GM18499 (cell line): ENCODE measurements at regions not wholly inside any gene's neighbourhood (a gene's known extent, or its start where the extent isn't known, plus 50 kb on each side); places are given as distances from the start of the nearest gene placed in this dataset.

ENCODE experiments used
- ATAC-seq: cut with Tn5 transposase; IDR thresholded peaks from one replicate; pipeline ENCODE4 v1.9.1; 2021; ENCODE audit warnings: moderate number of reproducible peaks; ENCODE audit not compliant: insufficient read depth, unreplicated experiment

DNA sequence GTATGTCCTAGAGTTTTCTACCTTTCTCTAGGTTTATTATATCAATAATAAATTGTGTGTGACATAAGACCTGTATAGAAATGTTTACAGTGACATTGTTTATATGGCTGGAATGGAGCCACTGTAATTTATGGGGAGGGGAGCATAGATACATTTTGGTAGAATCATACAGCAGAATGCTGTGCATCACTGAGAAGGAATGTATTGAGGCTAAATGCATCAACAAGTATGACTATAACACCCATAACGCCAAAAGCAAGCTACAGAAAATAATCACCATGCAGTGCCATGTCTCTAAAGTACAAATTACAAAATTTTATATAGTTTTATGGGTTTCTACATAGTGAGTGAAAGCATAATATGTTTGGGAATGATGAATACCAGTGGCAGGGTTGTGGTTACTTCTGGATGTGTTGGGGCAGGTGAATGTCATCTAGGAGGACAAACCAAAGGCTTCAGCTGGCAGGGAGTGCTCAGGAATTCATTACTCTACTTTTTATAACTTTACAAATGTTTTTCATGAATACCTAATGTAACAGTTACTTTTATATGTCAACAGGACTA, 226.0 kb upstream of the NETO1 start:
- ATAC-seq, result no peak

- ATAC-seq, result no peak
Observed at GRCh38 chr18:73088445-73088844, 220.7 kb upstream of the NETO1 start.

GRCh38 chr18:73087282-73087977, 219.6 kb upstream of the NETO1 start:
- ATAC-seq, result no peak

- ATAC-seq, result no peak
Observed at GRCh38 chr18:73079920-73080319, 212.1 kb upstream of the NETO1 start.

GRCh38 chr18:73060666-73061288, 193.0 kb upstream of the NETO1 start:
- ATAC-seq, result no peak

DNA sequence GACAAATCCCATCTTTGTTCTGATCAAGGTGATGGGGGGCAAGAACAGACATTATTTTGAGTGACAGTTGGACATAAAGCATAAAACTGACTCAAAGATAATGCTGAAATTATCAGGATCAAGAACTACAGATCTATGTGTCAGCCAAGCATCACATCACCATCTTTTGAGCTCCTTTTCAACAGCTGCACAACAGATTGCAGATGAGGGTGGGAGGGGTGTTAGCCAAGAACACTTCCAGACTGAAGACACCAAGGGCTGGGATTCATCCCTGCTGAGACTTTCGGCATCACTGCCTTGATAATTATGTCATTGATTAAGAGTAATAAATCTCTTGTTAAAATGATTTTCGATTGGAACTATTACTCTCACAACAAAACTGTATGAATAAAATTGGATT, 191.5 kb upstream of the NETO1 start:
- ATAC-seq, result no peak

DNA sequence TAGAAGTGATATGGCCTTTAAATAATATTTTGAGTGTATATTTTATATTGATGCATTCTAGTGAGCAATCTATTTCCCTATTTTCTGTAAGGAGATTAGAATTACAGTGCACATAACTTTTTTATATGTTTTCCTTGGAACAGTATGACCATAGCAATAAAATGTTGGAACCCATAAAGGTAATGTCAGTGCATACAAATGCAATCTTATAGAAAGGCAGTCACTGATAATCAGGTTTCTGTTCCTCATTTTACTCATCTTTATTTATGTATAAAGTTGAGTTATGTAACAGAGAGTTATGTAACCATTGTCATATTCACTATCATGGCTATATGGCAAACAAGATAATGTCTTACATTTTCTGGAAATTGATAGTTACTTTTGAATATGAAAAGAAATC, 179.9 kb upstream of the NETO1 start:
- no peak for ATAC-seq

- no peak for ATAC-seq
Observed at GRCh38 chr18:73045037-73045436, 177.2 kb upstream of the NETO1 start.

DNA sequence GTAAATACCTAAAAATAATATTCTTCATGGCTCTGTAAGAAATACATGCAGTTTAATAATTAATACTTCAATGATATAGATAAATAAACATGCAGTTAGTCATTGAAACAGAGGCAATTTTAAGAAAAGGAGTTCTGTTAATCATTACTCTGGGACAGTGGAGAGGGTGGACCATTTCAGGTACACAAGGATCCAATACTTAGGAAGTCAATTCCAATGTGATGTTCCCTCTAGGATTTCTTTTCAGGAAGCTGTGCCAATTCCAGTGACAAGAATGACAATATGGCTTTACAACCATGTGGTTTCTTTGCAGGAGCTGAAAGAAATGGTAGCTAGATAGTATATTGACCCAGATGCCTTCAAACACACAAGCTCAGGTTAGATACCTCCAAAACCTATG, 175.8 kb upstream of the NETO1 start:
- no peak for ATAC-seq

- ATAC-seq, result no peak
Observed at GRCh38 chr18:73043211-73043610, 175.4 kb upstream of the NETO1 start.

- no peak for ATAC-seq
Observed at GRCh38 chr18:73040247-73040646, 172.5 kb upstream of the NETO1 start.

- no peak for ATAC-seq
Observed at GRCh38 chr18:73038336-73038735, 170.5 kb upstream of the NETO1 start.

DNA sequence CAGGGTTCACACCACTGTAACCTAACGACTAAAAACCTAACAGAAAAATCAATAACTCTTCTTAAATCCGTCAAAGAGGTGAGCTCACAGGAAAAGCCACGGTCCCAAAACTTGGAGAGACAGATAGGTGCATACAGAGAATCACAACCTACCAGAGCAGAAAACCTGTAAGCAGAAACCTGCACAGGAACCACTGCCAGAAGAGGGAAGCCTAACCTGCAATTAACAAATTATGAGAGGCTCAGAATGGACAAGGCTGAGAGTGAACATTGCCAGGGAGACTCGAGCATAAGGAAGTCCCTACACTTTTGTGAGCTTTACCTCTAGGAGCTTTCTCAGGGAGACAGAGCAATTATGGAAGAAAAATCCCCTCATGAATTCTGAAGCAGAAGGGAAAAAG, 156.2 kb upstream of the NETO1 start:
- ATAC-seq, result no peak

DNA sequence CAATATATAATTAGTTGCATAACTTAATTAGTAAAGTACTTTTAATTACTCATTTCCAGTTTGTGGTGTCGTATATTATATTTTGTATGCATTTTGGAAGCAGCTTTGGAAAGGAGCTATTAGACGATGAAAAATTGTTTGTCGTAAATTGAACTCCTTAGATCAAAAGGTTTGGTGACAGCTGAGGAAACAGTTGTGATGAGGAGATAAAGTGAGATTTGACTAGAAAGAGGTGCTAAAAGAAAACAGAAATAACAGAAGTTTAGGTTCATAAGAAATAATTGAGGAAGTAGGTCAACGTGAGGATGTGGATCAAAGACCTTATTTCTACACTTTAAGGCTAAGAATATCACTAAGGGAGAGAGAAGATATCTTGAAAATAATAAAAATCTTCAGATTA, 141.9 kb upstream of the NETO1 start:
- ATAC-seq, result no peak

GRCh38 chr18:73007915-73008308, 140.1 kb upstream of the NETO1 start:
- no peak for ATAC-seq

GRCh38 chr18:73007195-73007914, 139.6 kb upstream of the NETO1 start:
- ATAC-seq, result no peak

- no peak for ATAC-seq
Observed at GRCh38 chr18:73006331-73006730, 138.5 kb upstream of the NETO1 start.

DNA sequence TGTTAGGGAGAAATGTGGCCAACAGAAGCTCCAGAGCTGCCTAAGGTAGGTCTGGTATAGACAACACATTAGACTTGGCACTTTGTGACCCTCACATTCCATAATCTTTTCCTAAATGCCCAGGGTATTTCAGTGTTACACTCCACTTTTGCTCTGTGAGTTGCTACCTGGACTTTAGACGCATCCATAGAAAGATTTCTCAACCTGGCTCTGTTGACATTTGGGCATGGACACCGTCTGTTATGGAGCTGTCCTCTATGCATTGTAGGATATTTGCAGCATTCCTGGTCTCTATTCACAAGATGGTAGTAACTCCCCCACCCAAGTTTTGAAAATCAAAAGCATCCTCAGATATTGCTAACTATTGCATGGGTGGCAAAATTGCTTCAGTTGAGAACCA, 136.5 kb upstream of the NETO1 start:
- ATAC-seq, result no peak

DNA sequence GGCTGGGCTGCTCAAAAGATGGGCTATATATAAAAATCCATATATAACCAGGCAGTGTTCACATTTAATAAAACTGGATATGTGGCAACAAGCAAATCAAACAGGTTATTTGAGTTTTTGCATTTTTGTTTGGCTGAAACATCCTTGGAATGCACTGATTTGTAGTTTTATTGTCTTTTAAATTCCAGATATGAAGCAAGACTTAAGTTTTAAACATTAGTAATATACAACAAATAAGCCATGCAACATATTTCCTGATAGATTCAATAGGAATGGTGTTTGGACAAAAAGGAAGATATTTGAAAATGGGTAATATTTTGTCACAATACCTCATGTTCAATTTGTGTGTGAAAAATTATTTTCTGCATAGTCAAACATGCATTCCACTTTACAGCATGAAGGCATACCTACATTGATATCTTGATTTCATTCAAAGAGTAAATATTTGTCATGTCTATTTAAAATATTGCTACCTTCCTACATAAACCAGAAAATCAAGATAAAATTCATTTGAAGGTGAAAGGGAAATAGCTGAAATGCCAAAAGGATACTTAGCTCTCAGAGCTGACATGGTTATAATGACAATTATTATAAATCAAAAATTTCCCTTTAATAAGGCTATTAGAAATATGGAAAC, 132.3 kb upstream of the NETO1 start:
- ATAC-seq, result no peak

DNA sequence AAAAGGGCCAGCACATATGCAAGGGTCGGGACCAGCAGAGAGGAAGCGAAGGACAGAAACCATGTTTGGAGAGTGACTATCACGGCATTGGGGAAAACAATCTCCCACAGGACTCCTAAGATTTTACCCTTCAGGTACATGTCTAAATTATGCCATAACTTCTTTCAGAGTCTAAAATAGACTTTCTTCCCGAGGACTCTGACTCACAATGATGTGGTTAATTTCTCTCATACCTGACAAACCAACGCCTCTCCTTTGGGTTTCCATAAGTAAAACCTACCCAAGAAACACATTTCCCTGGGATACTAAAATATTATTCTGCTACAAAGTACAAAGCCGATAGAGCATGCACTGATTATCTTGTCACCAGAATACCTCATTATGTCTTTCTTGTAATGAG, 127.8 kb upstream of the NETO1 start:
- no peak for ATAC-seq

GRCh38 chr18:72993250-72993649, 125.5 kb upstream of the NETO1 start:
- no peak for ATAC-seq
